ENCODE measurements at regions not wholly inside any gene's neighbourhood (a gene's known extent, or its start where the extent isn't known, plus 50 kb on each side); places are given as distances from the start of the nearest gene placed in this dataset.

DNA sequence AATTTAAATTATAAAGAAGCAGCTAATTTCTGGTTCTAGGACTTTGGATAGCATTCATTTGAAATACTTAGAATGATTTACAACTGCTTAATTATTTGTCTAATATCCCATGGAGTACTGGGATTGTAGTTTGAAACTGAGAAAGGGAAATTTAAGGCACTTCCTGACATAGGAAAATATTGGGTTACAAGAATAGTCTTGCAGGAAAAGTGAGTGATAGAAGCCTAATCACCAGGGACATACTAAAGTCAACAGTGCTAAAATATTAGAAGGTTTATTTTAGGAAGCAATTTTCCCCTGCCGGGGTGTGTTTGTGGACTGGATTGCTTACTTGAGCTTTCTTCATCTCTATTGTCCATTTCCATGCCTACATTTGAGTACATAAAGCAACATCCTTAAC is 661.6 kb downstream of the ADGRL2 start:
- TF ChIP-seq CTCF (IDR thresholded peaks at IDR 0.05; ENCODE audit: low read depth, low read length) (no peak), POLR2A (IDR thresholded peaks at IDR 0.05; ENCODE audit: extremely low read depth, insufficient read length) (no peak)

Measured in NB4 (cell line).